Putamen (tissue), 1 donor: ENCODE measurements at regions not wholly inside any gene's neighbourhood (a gene's known extent, or its start where the extent isn't known, plus 50 kb on each side); places are given as distances from the start of the nearest gene placed in this dataset.

Experiments
- DNase-seq: peaks from one replicate; pipeline ENCODE4 v3.0.0-alpha.2; 2016; ENCODE audit warnings: low spot score

GRCh38 chr4:127080141-127080540 lies 552.6 kb upstream of the INTU start:
- no peak for DNase-seq

GRCh38 chr4:127081041-127081440 lies 551.7 kb upstream of the INTU start:
- DNase-seq: no peak

- no peak for DNase-seq
Observed at GRCh38 chr4:127082986-127083385, 549.8 kb upstream of the INTU start.

GRCh38 chr4:127084666-127085065 lies 548.1 kb upstream of the INTU start:
- no peak for DNase-seq

GRCh38 chr4:127097061-127097460 lies 535.7 kb upstream of the INTU start:
- no peak for DNase-seq

- DNase-seq: no peak
Observed at GRCh38 chr4:127102361-127102760, 530.4 kb upstream of the INTU start.

- no peak for DNase-seq
Observed at GRCh38 chr4:127103681-127104115, 529.1 kb upstream of the INTU start.

- DNase-seq: no peak
Observed at GRCh38 chr4:127113844-127114362, 518.9 kb upstream of the INTU start.

- DNase-seq: no peak
Observed at GRCh38 chr4:127118681-127119080, 514.1 kb upstream of the INTU start.

GRCh38 chr4:127120441-127121090 lies 512.2 kb upstream of the INTU start:
- no peak for DNase-seq

- no peak for DNase-seq
Observed at GRCh38 chr4:127124919-127125318, 507.8 kb upstream of the INTU start.

- DNase-seq: no peak
Observed at GRCh38 chr4:127126718-127127117, 506.0 kb upstream of the INTU start.

- no peak for DNase-seq
Observed at GRCh38 chr4:127131527-127131926, 501.2 kb upstream of the INTU start.

- DNase-seq: no peak
Observed at GRCh38 chr4:127134490-127134889, 498.3 kb upstream of the INTU start.

- DNase-seq: no peak
Observed at GRCh38 chr4:127138586-127138985, 494.2 kb upstream of the INTU start.

GRCh38 chr4:127139788-127140286 lies 492.9 kb upstream of the INTU start:
- DNase-seq: no peak

GRCh38 chr4:127140306-127140705 lies 492.5 kb upstream of the INTU start:
- no peak for DNase-seq

GRCh38 chr4:127141856-127142255 lies 490.9 kb upstream of the INTU start:
- no peak for DNase-seq

GRCh38 chr4:127143460-127144195 lies 489.1 kb upstream of the INTU start:
- DNase-seq: no peak

- no peak for DNase-seq
Observed at GRCh38 chr4:127145006-127145540, 487.7 kb upstream of the INTU start.

GRCh38 chr4:127148165-127148564 lies 484.6 kb upstream of the INTU start:
- no peak for DNase-seq

GRCh38 chr4:127149086-127149485 lies 483.7 kb upstream of the INTU start:
- no peak for DNase-seq

- DNase-seq: no peak
Observed at GRCh38 chr4:127151941-127152340, 480.8 kb upstream of the INTU start.
